Breast epithelium (tissue), 4 donors: ENCODE measurements at regions not wholly inside any gene's neighbourhood (a gene's known extent, or its start where the extent isn't known, plus 50 kb on each side); places are given as distances from the start of the nearest gene placed in this dataset.

Experiments
- DNase-seq, 2 donors: peaks; one replicate each; pipeline ENCODE4 v3.0.0-alpha.2; 2019; ENCODE audit warnings: low spot score in 2 of 2
- H3K27ac ChIP-seq, 2 donors: fragments of 200-600 bp; sonication (generic) in 1 of 2; one replicate each; pipeline ENCODE4 v1.5.1; 2016 to 2019; ENCODE audit warnings: mild to moderate bottlenecking in 1 of 2
- H3K27me3 ChIP-seq, 2 donors: fragments of 200-600 bp; sonication (generic) in 1 of 2; one replicate each; pipeline versions ENCODE4 v1.5.1 to v1.6.0; 2017 to 2019; ENCODE audit warnings: control low read depth in 1 of 2, mild to moderate bottlenecking in 1 of 2
- H3K36me3 ChIP-seq: fragments of 200-600 bp; one replicate; pipeline ENCODE4 v1.5.1; 2019
- H3K4me1 ChIP-seq, 2 donors: fragments of 200-600 bp; sonication (generic); one replicate each; pipeline ENCODE4 v1.5.1; 2016 to 2019; ENCODE audit warnings: control low read depth in 1 of 2
- H3K4me3 ChIP-seq, 3 donors: fragments of 200-600 bp; sonication (generic); 1 replicate in 2 of 3; 2 replicates in 1 of 3; pipeline ENCODE4 v1.5.1; 2016 to 2019; ENCODE audit warnings: mild to moderate bottlenecking in 3 of 3, moderate library complexity in 2 of 3
- H3K9me3 ChIP-seq, 2 donors: fragments of 200-600 bp; sonication (generic) in 1 of 2; one replicate each; pipeline ENCODE4 v1.5.1; 2016 to 2019; ENCODE audit warnings: control low read depth in 1 of 2
- CTCF ChIP-seq, 3 donors: fragments of 450-650 bp; IDR thresholded peaks; one replicate each; pipeline ENCODE4 v1.5.1; 2016 to 2017; ENCODE audit warnings: antibody characterized with exemption in 3 of 3, mild to moderate bottlenecking in 3 of 3, moderate library complexity in 3 of 3
- POLR2A ChIP-seq: fragments of 450-650 bp; IDR thresholded peaks from one replicate; pipeline ENCODE4 v1.6.1; 2016; ENCODE audit warnings: antibody characterized with exemption, mild to moderate bottlenecking, moderate library complexity
- POLR2AphosphoS5 ChIP-seq, 3 donors: sonication (generic); formaldehyde crosslinking; IDR thresholded peaks; one replicate each; pipeline ENCODE4 v1.6.1; 2017; ENCODE audit warnings: antibody characterized with exemption in 3 of 3
- intact Hi-C: fragments of 100-400 bp; cut with DNase I; formaldehyde crosslinking; loops from one replicate; pipeline ENCODE4 v1.15.1; 2023; ENCODE audit warnings: low total_unique reads

GRCh38 chr3:10641760-10642159, 136.4 kb upstream of the ATP2B2 start:
- intact Hi-C loops: loop anchor here (5.0 kb wide), 1 partner anchor 371 kb away; no protein-coding TSS in a partner anchor
- H3K27me3 ChIP-seq: no peaks in the 10 kb centered on the region
- no peak for DNase-seq
- TF ChIP-seq POLR2A (no peak), CTCF (IDR thresholded peaks at IDR 0.05) (no peak), POLR2AphosphoS5 (IDR thresholded peaks at IDR 0.05) (no peak)
- H3K27ac ChIP-seq: no peak overlapping the region
- H3K36me3 ChIP-seq: no peaks in the 10 kb centered on the region
- H3K4me1 ChIP-seq: no peaks in the 10 kb centered on the region
- H3K4me3 ChIP-seq: no peak overlapping the region
- peaks cover 7 to 18% of the 10 kb centered on the region in 2 donors for H3K9me3 ChIP-seq

GRCh38 chr3:10644189-10644588, 138.8 kb upstream of the ATP2B2 start:
- Histone ChIP-seq H3K4me3 (no peak overlapping the region), H3K27me3 (no peaks in the 10 kb centered on the region), H3K9me3 (peaks cover 0 to 3% of the 10 kb centered on the region in 2 donors), H3K4me1 (no peaks in the 10 kb centered on the region), H3K36me3 (no peaks in the 10 kb centered on the region), H3K27ac (no peak overlapping the region)
- intact Hi-C loops: loop anchor here (5.0 kb wide), 1 partner anchor 368 kb away; no protein-coding TSS in a partner anchor
- TF ChIP-seq POLR2A (no peak), CTCF (IDR thresholded peaks at IDR 0.05) (no peak), POLR2AphosphoS5 (IDR thresholded peaks at IDR 0.05) (no peak)
- DNase-seq: no peak

DNA sequence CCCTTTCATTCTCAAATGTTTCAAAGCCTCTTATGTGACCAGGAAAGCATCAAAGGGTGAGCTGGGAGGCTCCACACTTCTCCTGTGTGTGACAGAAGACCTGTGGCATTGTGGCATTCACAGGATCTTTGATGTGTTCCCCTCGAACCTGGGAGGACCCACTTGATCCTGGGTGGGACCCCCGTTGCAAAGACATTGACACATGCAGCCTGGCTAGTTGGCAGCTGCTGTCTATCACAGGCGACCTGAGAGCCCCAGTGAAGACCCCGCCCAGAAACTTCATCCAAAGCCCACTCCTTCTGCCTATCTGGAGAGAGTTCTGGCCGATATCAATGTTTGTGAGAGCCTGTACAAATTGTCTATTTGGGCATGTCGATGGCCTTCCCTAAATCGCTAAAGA, 140.4 kb upstream of the ATP2B2 start:
- H3K36me3 ChIP-seq: no peaks in the 10 kb centered on the region
- H3K4me1 ChIP-seq: no peaks in the 10 kb centered on the region
- H3K27ac ChIP-seq: no peak overlapping the region
- peaks cover 3 to 5% of the 10 kb centered on the region in 2 donors for H3K9me3 ChIP-seq
- no peak overlapping the region for H3K4me3 ChIP-seq
- intact Hi-C loops: no loop called here
- DNase-seq: no peak
- no peaks in the 10 kb centered on the region for H3K27me3 ChIP-seq
- TF ChIP-seq POLR2AphosphoS5 (IDR thresholded peaks at IDR 0.05) (no peak), POLR2A (no peak), CTCF (IDR thresholded peaks at IDR 0.05) (no peak)

GRCh38 chr3:10646531-10647335, 141.3 kb upstream of the ATP2B2 start:
- no peak for DNase-seq
- Histone ChIP-seq H3K4me3 (no peak overlapping the region), H3K27ac (no peak overlapping the region), H3K9me3 (peaks cover 3 to 6% of the 10 kb centered on the region in 2 donors), H3K27me3 (no peaks in the 10 kb centered on the region), H3K36me3 (no peaks in the 10 kb centered on the region), H3K4me1 (no peaks in the 10 kb centered on the region)
- intact Hi-C loops: no loop called here
- TF ChIP-seq POLR2A: no peak
- TF ChIP-seq CTCF (IDR thresholded peaks at IDR 0.05): no peak
- no peak for TF ChIP-seq POLR2AphosphoS5 (IDR thresholded peaks at IDR 0.05)

DNA sequence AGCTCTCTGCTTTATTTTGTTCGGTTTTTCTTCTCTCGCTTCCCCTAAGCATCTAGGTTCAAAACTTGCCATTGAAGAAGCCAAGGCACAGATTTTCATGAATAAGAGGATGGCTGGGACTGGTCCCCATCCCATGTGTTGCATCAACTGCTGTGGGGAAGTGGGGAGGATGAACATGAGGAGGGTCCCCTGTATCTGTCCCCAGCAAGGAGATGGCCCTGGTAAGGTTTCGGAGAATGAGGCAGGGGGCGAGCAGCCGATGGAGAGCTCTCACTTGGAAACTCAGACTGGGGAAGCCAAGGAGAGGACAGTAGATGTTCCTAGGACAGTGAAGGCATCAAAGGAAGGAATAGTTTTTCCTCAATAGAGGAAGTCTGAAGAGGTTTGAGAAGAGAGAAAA, 142.0 kb upstream of the ATP2B2 start:
- DNase-seq: no peak
- Histone ChIP-seq H3K27me3 (no peaks in the 10 kb centered on the region), H3K4me3 (no peak overlapping the region), H3K4me1 (no peaks in the 10 kb centered on the region), H3K27ac (no peak overlapping the region), H3K9me3 (peaks cover 3 to 6% of the 10 kb centered on the region in 2 donors), H3K36me3 (no peaks in the 10 kb centered on the region)
- intact Hi-C loops: no loop called here
- TF ChIP-seq CTCF (IDR thresholded peaks at IDR 0.05) (no peak), POLR2A (no peak), POLR2AphosphoS5 (IDR thresholded peaks at IDR 0.05) (no peak)
